Vagina (tissue), 2 donors: ENCODE measurements at regions not wholly inside any gene's neighbourhood (a gene's known extent, or its start where the extent isn't known, plus 50 kb on each side); places are given as distances from the start of the nearest gene placed in this dataset.

Experiments
- CTCF ChIP-seq, 3 experiments: fragments of 450-650 bp in 2 of 3; fragments of 200-600 bp in 1 of 3; sonication (generic) in 1 of 3; IDR thresholded peaks; one replicate each; pipeline ENCODE4 v1.5.1; 2017 to 2019; ENCODE audit warnings: antibody characterized with exemption in 3 of 3, mild to moderate bottlenecking in 2 of 3, moderate library complexity in 2 of 3
- POLR2A ChIP-seq, 2 donors: fragments of 450-650 bp; IDR thresholded peaks; one replicate each; pipeline ENCODE4 v1.6.1; 2017; ENCODE audit warnings: antibody characterized with exemption in 2 of 2, mild to moderate bottlenecking in 2 of 2, moderate library complexity in 2 of 2

- TF ChIP-seq CTCF (IDR thresholded peaks at IDR 0.05) (no peak), POLR2A (IDR thresholded peaks at IDR 0.05) (no peak)
Observed at GRCh38 chr10:131723297-131724168, 177.3 kb upstream of the PPP2R2D start.
